ENCODE measurements at regions not wholly inside any gene's neighbourhood (a gene's known extent, or its start where the extent isn't known, plus 50 kb on each side); places are given as distances from the start of the nearest gene placed in this dataset.
"Not testable (repeated sequence)": the region's sequence is repeated elsewhere in the genome, so short reads cannot be mapped to it uniquely, and the experiment has no call there.

GRCh38 chr22:44574640-44575380, 76.8 kb upstream of the RTL6 start:
- no peak for DNase-seq

- DNase-seq, result no peak
These were observed 76.1 kb upstream of the RTL6 start for GRCh38 chr22:44574057-44574639.

GRCh38 chr22:44573451-44573850, 75.4 kb upstream of the RTL6 start:
- DNase-seq, result no peak

GRCh38 chr22:44572414-44573207, 74.6 kb upstream of the RTL6 start:
- no peak for DNase-seq

GRCh38 chr22:44571566-44572413, 73.8 kb upstream of the RTL6 start:
- DNase-seq, result no peak

GRCh38 chr22:44570476-44571445, 72.7 kb upstream of the RTL6 start:
- DNase-seq, result no peak

- no peak for DNase-seq
These were observed 71.5 kb upstream of the RTL6 start for GRCh38 chr22:44569561-44569991.

- DNase-seq, result peak; percentile 50 to 58
These were observed 69.9 kb upstream of the RTL6 start for GRCh38 chr22:44567846-44568493.

GRCh38 chr22:44567378-44567841, 69.4 kb upstream of the RTL6 start:
- not testable (repeated sequence) for DNase-seq

GRCh38 chr22:44566911-44567310, 68.9 kb upstream of the RTL6 start:
- no peak for DNase-seq

- DNase-seq, result not testable (repeated sequence)
These were observed 64.6 kb upstream of the RTL6 start for GRCh38 chr22:44562651-44563050.

- no peak for DNase-seq
These were observed 63.3 kb upstream of the RTL6 start for GRCh38 chr22:44561139-44561840.

GRCh38 chr22:44558671-44559070, 60.6 kb upstream of the RTL6 start:
- peak in 1 of 2 donors; percentile 36 for DNase-seq

GRCh38 chr22:44557872-44558271, 59.8 kb upstream of the RTL6 start:
- not testable (repeated sequence) for DNase-seq

- DNase-seq, result no peak
These were observed 59.2 kb upstream of the RTL6 start for GRCh38 chr22:44557064-44557748.

- DNase-seq, result no peak
These were observed 57.6 kb upstream of the RTL6 start for GRCh38 chr22:44555597-44555996.

GRCh38 chr22:44555046-44555445, 57.0 kb upstream of the RTL6 start:
- no peak for DNase-seq

GRCh38 chr22:44554411-44554810, 56.4 kb upstream of the RTL6 start:
- no peak for DNase-seq

GRCh38 chr22:44550711-44551491, 52.9 kb upstream of the RTL6 start:
- peak; percentile 15 to 39 for DNase-seq

Data from CD4-positive, alpha-beta T cell treated with Interleukin-4 for 1 hour (primary cell).